HCT116 (cell line): ENCODE measurements at regions not wholly inside any gene's neighbourhood (a gene's known extent, or its start where the extent isn't known, plus 50 kb on each side); places are given as distances from the start of the nearest gene placed in this dataset.

Experiments used
- ATAC-seq: fragments of 200-7000 bp; cut with Tn5 transposase; 2 replicates; pipeline ENCODE4 v1.9.1; 2020; ENCODE audit warnings: mild to moderate bottlenecking, moderate library complexity
- BruUV-seq: library from RNA; stranded (reverse); fragments of 400-500 nt; replicated peaks from 2 replicates; lab custom pipeline; 2021; lab: Mats Ljungman, UMichigan
- CTCF ChIA-PET: fragments of 300-600 bp; sonication (Branson Sonifier 250); formaldehyde crosslinking; loops from one replicate; lab custom pipeline; 2021; ENCODE audit warnings: antibody characterized with exemption; lab: Charles Lee
- POLR2A ChIA-PET: fragments of 300-600, 350-600 bp; sonication (Branson Sonifier 250); formaldehyde crosslinking; loops from one replicate; lab custom pipeline; 2021; ENCODE audit warnings: antibody characterized with exemption; lab: Charles Lee
- RAD21 ChIA-PET, 2 experiments: fragments of 300-600 bp; sonication (Branson Sonifier 250); formaldehyde crosslinking; loops; one replicate each; lab custom pipeline; 2023; ENCODE audit warnings: low total read pairs in 2 of 2; ENCODE audit not compliant: uncharacterized antibody in 2 of 2, unreplicated experiment in 2 of 2, low non-redundant PET in 1 of 2; lab: Charles Lee
- DNase-seq: peaks from one replicate; pipeline ENCODE4 v3.0.0-alpha.2; 2010; ENCODE audit warnings: low read depth, low spot score
- H2AFZ ChIP-seq: fragments of 200-600 bp; shearing (Covaris generic), sonication (generic); 2 replicates; pipeline ENCODE4 v1.6.1; 2017; ENCODE audit warnings: low read depth, mixed run types, mixed read lengths, antibody characterized with exemption, low read length; ENCODE audit not compliant: poor library complexity, severe bottlenecking
- H3K27ac ChIP-seq: 2 replicates; pipeline ENCODE4 v1.5.1; 2012; ENCODE audit warnings: low read depth, low read length
- H3K27me3 ChIP-seq: fragments of 200-600 bp; sonication (generic); 2 replicates; pipeline ENCODE4 v1.6.1; 2016; ENCODE audit warnings: mixed run types, low read length, mixed read lengths; ENCODE audit not compliant: insufficient read depth
- H3K36me3 ChIP-seq, 2 experiments: fragments of 200-500 bp in 1 of 2; fragments of 200-600 bp in 1 of 2; sonication (Bioruptor generic) in 1 of 2; sonication (generic) in 1 of 2; 2 replicates each; pipeline versions ENCODE4 v1.5.1 to v1.6.1; 2014 to 2016; ENCODE audit warnings: low read length in 2 of 2, inconsistent platforms in 1 of 2, mixed read lengths in 1 of 2, mixed run types in 1 of 2; ENCODE audit not compliant: insufficient read depth in 2 of 2, control insufficient read depth in 1 of 2
- H3K4me1 ChIP-seq, 2 experiments: fragments of 200-600 bp in 1 of 2; sonication (generic) in 1 of 2; 2 replicates each; pipeline versions ENCODE4 v1.5.1 to v1.6.1; 2012 to 2017; ENCODE audit warnings: low read length in 2 of 2, inconsistent platforms in 1 of 2, mild to moderate bottlenecking in 1 of 2, mixed read lengths in 1 of 2, mixed run types in 1 of 2, moderate library complexity in 1 of 2; ENCODE audit not compliant: insufficient read depth in 2 of 2, control insufficient read depth in 1 of 2
- H3K4me2 ChIP-seq: fragments of 200-600 bp; sonication (generic); 2 replicates; pipeline ENCODE4 v1.6.1; 2017; ENCODE audit warnings: mixed run types, low read length, mixed read lengths
- H3K4me3 ChIP-seq, 2 experiments: fragments of 200-600 bp in 1 of 2; sonication (generic) in 1 of 2; replicated peaks in 1 of 2; 2 replicates each; pipeline ENCODE4 v1.5.1; 2011 to 2016; ENCODE audit warnings: low read length in 2 of 2, control low read depth in 1 of 2, low read depth in 1 of 2, mild to moderate bottlenecking in 1 of 2, mixed read lengths in 1 of 2, mixed run types in 1 of 2
- H3K79me2 ChIP-seq: fragments of 200-600 bp; sonication (generic); 2 replicates; pipeline ENCODE4 v1.6.1; 2017; ENCODE audit warnings: mild to moderate bottlenecking, mixed run types, low read length, moderate library complexity, mixed read lengths; ENCODE audit not compliant: insufficient read depth
- H3K9ac ChIP-seq: fragments of 200-600 bp; sonication (generic); 2 replicates; pipeline ENCODE4 v1.6.1; 2016; ENCODE audit warnings: low read length, mixed read lengths
- H3K9me2 ChIP-seq: fragments of 200-600 bp; sonication (generic), shearing (Covaris generic); 2 replicates; pipeline ENCODE4 v1.6.1; 2017; ENCODE audit warnings: mixed run types, mild to moderate bottlenecking, moderate library complexity; ENCODE audit not compliant: insufficient read depth
- H3K9me3 ChIP-seq, 2 experiments: fragments of 200-500 bp in 1 of 2; fragments of 200-600 bp in 1 of 2; sonication (Bioruptor generic) in 1 of 2; sonication (generic) in 1 of 2; 2 replicates each; pipeline ENCODE4 v1.6.1; 2014 to 2017; ENCODE audit warnings: low read length in 2 of 2, mixed read lengths in 2 of 2, inconsistent platforms in 1 of 2, low read depth in 1 of 2, mild to moderate bottlenecking in 1 of 2, mixed run types in 1 of 2, moderate library complexity in 1 of 2; ENCODE audit not compliant: control insufficient read depth in 1 of 2, insufficient read depth in 1 of 2
- H4K20me1 ChIP-seq: fragments of 200-600 bp; sonication (generic), shearing (Covaris generic); 2 replicates; pipeline ENCODE4 v1.6.1; 2017; ENCODE audit warnings: mixed run types, mild to moderate bottlenecking, moderate library complexity; ENCODE audit not compliant: insufficient read depth
- ELF1 ChIP-seq: IDR thresholded peaks from 2 replicates; pipeline ENCODE4 v1.6.1; 2012; ENCODE audit warnings: low read depth, borderline replicate concordance
- EZH2 ChIP-seq: fragments of 200-600 bp; sonication (generic); IDR thresholded peaks from 2 replicates; pipeline ENCODE4 v1.6.1; 2017; ENCODE audit warnings: antibody characterized with exemption, mixed run types
- MAX ChIP-seq: IDR thresholded peaks from 2 replicates; pipeline ENCODE4 v1.6.1; 2012
- RAD21 ChIP-seq: IDR thresholded peaks from 2 replicates; pipeline ENCODE4 v1.6.1; 2012; ENCODE audit warnings: low read depth, mild to moderate bottlenecking
- SIN3A ChIP-seq: IDR thresholded peaks from 2 replicates; pipeline ENCODE4 v1.6.1; 2012; ENCODE audit warnings: low read depth
- SP1 ChIP-seq: IDR thresholded peaks from 2 replicates; pipeline ENCODE4 v1.6.1; 2012; ENCODE audit warnings: low read depth
- SRF ChIP-seq: IDR thresholded peaks from 2 replicates; pipeline ENCODE4 v1.6.1; 2012; ENCODE audit warnings: low read depth
- TCF7L2 ChIP-seq: IDR thresholded peaks from 2 replicates; pipeline ENCODE4 v1.7.0; 2011; ENCODE audit warnings: borderline replicate concordance, inconsistent platforms; ENCODE audit not compliant: insufficient read depth, insufficient read length; ENCODE audit errors: extremely low read depth
- YY1 ChIP-seq: IDR thresholded peaks from 2 replicates; pipeline ENCODE4 v1.6.1; 2011; ENCODE audit warnings: low read length, low read depth, moderate library complexity, mild to moderate bottlenecking; ENCODE audit not compliant: insufficient replicate concordance; ENCODE audit errors: extremely low read depth
- ZBTB33 ChIP-seq: IDR thresholded peaks from 2 replicates; pipeline ENCODE4 v1.6.1; 2011; ENCODE audit warnings: mild to moderate bottlenecking, low read length, moderate library complexity; ENCODE audit not compliant: insufficient replicate concordance; ENCODE audit errors: extremely low read depth
- intact Hi-C: fragments of 100-400 bp; cut with micrococcal nuclease; formaldehyde crosslinking; loops from 2 replicates; pipeline ENCODE4 v1.10.0; 2022

- H3K9ac ChIP-seq: no peak overlapping the region
- no peaks in the 10 kb centered on the region for H3K9me2 ChIP-seq
- RAD21 ChIA-PET: no interaction called here
- no peaks in the 10 kb centered on the region for H3K27me3 ChIP-seq
- POLR2A ChIA-PET: no interaction called here
- CTCF ChIA-PET: no interaction called here
- H3K79me2 ChIP-seq: no peaks in the 10 kb centered on the region
- H3K4me3 ChIP-seq: no peak overlapping the region
- intact Hi-C loops: no loop called here
- H2AFZ ChIP-seq: no peak overlapping the region
- no peaks in the 10 kb centered on the region for H3K36me3 ChIP-seq
- BruUV-seq: no TSS peak
- no peak overlapping the region for H3K4me2 ChIP-seq
- no peaks in the 10 kb centered on the region for H4K20me1 ChIP-seq
- no peaks in the 10 kb centered on the region for H3K4me1 ChIP-seq
- no peak overlapping the region for H3K27ac ChIP-seq
- H3K9me3 ChIP-seq: peaks cover 3 to 26% of the 10 kb centered on the region in 2 experiments; a peak in 2 of 4 replicates
- TF ChIP-seq RAD21: no peak
- no peak for TF ChIP-seq SP1
- TF ChIP-seq ELF1: no peak
- no peak for TF ChIP-seq YY1
- no peak for TF ChIP-seq ZBTB33
- TF ChIP-seq SRF: no peak
- no peak for TF ChIP-seq MAX
- no peak for TF ChIP-seq EZH2
- TF ChIP-seq SIN3A: no peak
- TF ChIP-seq TCF7L2: no peak
- no peak for DNase-seq
- no peak for ATAC-seq
Observed at GRCh38 chr4:59380841-59381366, 1819.2 kb upstream of the ADGRL3 start.
